T-helper 1 cell treated with Interleukin-12 subunit alpha and Interleukin-12 subunit beta and Interleukin-4 antibody, amounts not matched to agents 30 μg/mL and 1 μg/mL, for 36 hours (primary cell): ENCODE measurements at regions not wholly inside any gene's neighbourhood (a gene's known extent, or its start where the extent isn't known, plus 50 kb on each side); places are given as distances from the start of the nearest gene placed in this dataset.

Source experiments
- H3K27ac Mint-ChIP-seq: one replicate; pipeline ENCODE4 v1.8.0; 2021; ENCODE audit warnings: mild to moderate bottlenecking, mixed read lengths
- H3K27me3 Mint-ChIP-seq: one replicate; pipeline ENCODE4 v1.8.0; 2021; ENCODE audit warnings: low read depth, mixed read lengths
- H3K36me3 Mint-ChIP-seq: one replicate; pipeline ENCODE4 v1.8.0; 2021; ENCODE audit warnings: low read depth, mixed read lengths
- H3K4me1 Mint-ChIP-seq: one replicate; pipeline ENCODE4 v1.8.0; 2021; ENCODE audit warnings: low read depth, mixed read lengths
- H3K4me3 Mint-ChIP-seq: one replicate; pipeline ENCODE4 v1.8.0; 2021; ENCODE audit warnings: mild to moderate bottlenecking, moderate library complexity, mixed read lengths
- H3K9me3 Mint-ChIP-seq: one replicate; pipeline ENCODE4 v1.8.0; 2021; ENCODE audit warnings: mixed read lengths

GRCh38 chr15:87293031-87293430 lies 963.5 kb downstream of the NTRK3 start:
- H3K4me1 Mint-ChIP-seq, result no peaks in the 10 kb centered on the region

GRCh38 chr15:87287156-87287555 lies 969.4 kb downstream of the NTRK3 start:
- Mint-ChIP-seq H3K4me1 (peaks cover 1% of the 10 kb centered on the region), H3K9me3 (peaks cover 13% of the 10 kb centered on the region), H3K4me3 (no peak overlapping the region), H3K36me3 (no peaks in the 10 kb centered on the region), H3K27me3 (no peaks in the 10 kb centered on the region), H3K27ac (no peak overlapping the region)

More at GRCh38 chr15:87293031-87293430, 963.5 kb downstream of the NTRK3 start:
- no peaks in the 10 kb centered on the region for H3K9me3 Mint-ChIP-seq
- no peak overlapping the region for H3K27ac Mint-ChIP-seq
- no peak overlapping the region for H3K4me3 Mint-ChIP-seq
- no peaks in the 10 kb centered on the region for H3K36me3 Mint-ChIP-seq
- H3K27me3 Mint-ChIP-seq, result no peaks in the 10 kb centered on the region

GRCh38 chr15:87269566-87269965 lies 987.0 kb downstream of the NTRK3 start:
- Mint-ChIP-seq H3K9me3 (peaks cover 4% of the 10 kb centered on the region), H3K27ac (no peak overlapping the region), H3K36me3 (no peaks in the 10 kb centered on the region), H3K4me3 (no peak overlapping the region), H3K4me1 (no peaks in the 10 kb centered on the region), H3K27me3 (no peaks in the 10 kb centered on the region)

DNA sequence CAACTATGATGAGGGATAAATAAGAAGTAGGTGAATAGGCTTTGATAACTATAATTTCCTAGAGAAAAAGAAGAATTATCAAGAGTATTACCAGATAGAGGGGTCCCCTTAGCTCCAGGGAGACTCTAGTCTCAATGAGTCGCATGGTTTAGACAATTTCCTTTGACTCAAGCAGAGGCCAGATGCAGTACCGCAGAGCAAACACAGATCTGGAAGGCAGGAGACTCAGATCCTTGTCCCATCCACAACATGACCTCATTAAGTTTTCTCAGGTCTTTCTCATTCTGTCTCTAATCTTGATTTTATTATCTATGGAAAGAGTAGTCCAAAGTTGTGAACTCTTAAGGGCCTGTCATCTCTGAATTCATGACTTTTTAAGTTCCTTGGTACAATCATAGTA lies 987.9 kb downstream of the NTRK3 start:
- Mint-ChIP-seq H3K36me3 (no peaks in the 10 kb centered on the region), H3K4me1 (no peaks in the 10 kb centered on the region), H3K27ac (no peak overlapping the region), H3K4me3 (no peak overlapping the region), H3K27me3 (no peaks in the 10 kb centered on the region), H3K9me3 (peaks cover 4% of the 10 kb centered on the region)

GRCh38 chr15:87267798-87268197 lies 988.7 kb downstream of the NTRK3 start:
- Mint-ChIP-seq H3K4me3 (no peak overlapping the region), H3K36me3 (no peaks in the 10 kb centered on the region), H3K27me3 (no peaks in the 10 kb centered on the region), H3K9me3 (peaks cover under 1% of the 10 kb centered on the region), H3K4me1 (no peaks in the 10 kb centered on the region), H3K27ac (no peak overlapping the region)

GRCh38 chr15:87263871-87264270 lies 992.7 kb downstream of the NTRK3 start:
- Mint-ChIP-seq H3K27me3 (no peaks in the 10 kb centered on the region), H3K4me3 (no peak overlapping the region), H3K9me3 (peaks cover 6% of the 10 kb centered on the region), H3K4me1 (no peaks in the 10 kb centered on the region), H3K27ac (no peak overlapping the region), H3K36me3 (no peaks in the 10 kb centered on the region)

DNA sequence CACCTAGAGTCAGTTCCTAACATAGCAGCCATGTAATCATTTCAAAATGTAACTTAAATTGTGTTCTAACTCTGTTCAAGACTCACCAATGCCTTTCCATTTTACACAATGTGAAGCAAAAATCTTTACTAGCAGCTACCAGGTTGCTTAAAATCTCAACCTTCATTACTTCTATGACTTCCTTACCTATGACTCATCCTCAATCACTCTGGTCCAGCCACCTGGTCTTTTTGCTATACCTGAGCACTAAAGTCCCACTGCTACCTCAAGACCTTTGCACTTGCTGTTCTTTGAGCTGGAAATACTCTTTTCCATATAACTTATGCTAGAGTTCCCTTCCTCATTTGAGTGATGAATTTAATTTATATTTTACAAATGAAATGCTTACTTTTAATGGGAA lies 993.2 kb downstream of the NTRK3 start:
- Mint-ChIP-seq H3K4me1 (no peaks in the 10 kb centered on the region), H3K9me3 (peaks cover 6% of the 10 kb centered on the region), H3K4me3 (no peak overlapping the region), H3K36me3 (no peaks in the 10 kb centered on the region), H3K27ac (no peak overlapping the region), H3K27me3 (no peaks in the 10 kb centered on the region)

- Mint-ChIP-seq H3K4me1 (no peaks in the 10 kb centered on the region), H3K36me3 (no peaks in the 10 kb centered on the region), H3K27ac (no peak overlapping the region), H3K27me3 (no peaks in the 10 kb centered on the region), H3K4me3 (no peak overlapping the region), H3K9me3 (peaks cover 8% of the 10 kb centered on the region)
Measured at GRCh38 chr15:87245592-87245991, 1010.9 kb downstream of the NTRK3 start.

DNA sequence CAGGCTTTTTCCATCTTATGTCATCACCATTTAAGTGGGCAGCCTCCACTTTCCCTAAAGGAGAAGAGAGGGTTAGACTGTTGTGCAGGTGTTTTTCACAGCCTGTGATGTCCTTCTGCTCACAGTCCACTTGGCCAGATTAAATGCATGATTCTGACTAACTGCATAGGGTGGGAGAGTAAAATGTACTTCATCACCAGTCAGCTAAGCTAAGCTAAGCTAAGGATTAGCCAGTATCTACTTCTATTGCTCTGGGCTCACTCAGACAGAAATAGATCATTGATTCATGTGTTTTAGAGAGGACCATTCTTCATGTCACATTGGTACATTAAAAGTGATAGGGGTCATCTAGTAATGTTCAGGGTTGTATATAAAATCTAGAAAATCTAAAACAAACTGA lies 1013.1 kb downstream of the NTRK3 start:
- no peaks in the 10 kb centered on the region for H3K27me3 Mint-ChIP-seq
- H3K36me3 Mint-ChIP-seq, result no peaks in the 10 kb centered on the region
- no peak overlapping the region for H3K27ac Mint-ChIP-seq
- H3K4me1 Mint-ChIP-seq, result no peaks in the 10 kb centered on the region
- no peak overlapping the region for H3K4me3 Mint-ChIP-seq
- peaks cover 4% of the 10 kb centered on the region for H3K9me3 Mint-ChIP-seq

DNA sequence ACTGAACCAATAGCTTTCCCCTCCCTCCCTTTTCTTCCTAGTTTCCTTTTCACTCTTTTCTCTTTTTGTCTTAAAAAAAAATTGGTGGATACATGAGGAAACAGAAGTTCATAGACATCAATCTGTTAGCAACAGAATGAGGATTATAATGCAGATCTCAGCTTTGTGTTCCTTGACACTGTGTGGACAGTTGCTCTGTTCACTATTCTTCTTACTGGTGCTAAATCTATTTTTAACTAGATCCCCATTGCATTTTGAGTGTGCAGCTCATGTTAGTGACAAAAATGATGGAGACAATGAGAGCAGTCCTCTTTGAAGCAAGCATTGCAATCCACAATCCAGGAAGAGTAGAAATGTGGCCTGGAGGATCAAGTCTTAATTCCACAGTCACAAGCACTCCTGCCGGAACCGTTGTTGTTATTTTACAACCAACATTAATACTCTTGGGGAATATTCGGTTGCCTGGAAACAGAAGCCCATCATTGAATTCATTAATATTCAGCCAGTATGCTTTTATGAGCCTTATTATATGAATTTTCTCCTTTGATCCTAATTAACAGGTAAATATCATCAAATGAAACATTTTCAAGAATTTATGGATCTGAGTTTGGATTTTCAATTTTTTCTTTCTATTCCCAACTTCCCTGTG lies 1016.8 kb downstream of the NTRK3 start:
- Mint-ChIP-seq H3K4me3 (no peak overlapping the region), H3K4me1 (no peaks in the 10 kb centered on the region), H3K27ac (no peak overlapping the region), H3K36me3 (no peaks in the 10 kb centered on the region), H3K9me3 (peaks cover 4% of the 10 kb centered on the region), H3K27me3 (no peaks in the 10 kb centered on the region)

- Mint-ChIP-seq H3K27ac (no peak overlapping the region), H3K36me3 (no peaks in the 10 kb centered on the region), H3K27me3 (no peaks in the 10 kb centered on the region), H3K9me3 (peaks cover 14% of the 10 kb centered on the region), H3K4me1 (no peaks in the 10 kb centered on the region), H3K4me3 (no peak overlapping the region)
Measured at GRCh38 chr15:87238451-87239068, 1018.0 kb downstream of the NTRK3 start.

GRCh38 chr15:87228460-87228859 lies 1028.1 kb downstream of the NTRK3 start:
- Mint-ChIP-seq H3K4me3 (no peak overlapping the region), H3K27ac (no peak overlapping the region), H3K9me3 (peaks cover 4% of the 10 kb centered on the region), H3K27me3 (no peaks in the 10 kb centered on the region), H3K4me1 (no peaks in the 10 kb centered on the region), H3K36me3 (no peaks in the 10 kb centered on the region)

DNA sequence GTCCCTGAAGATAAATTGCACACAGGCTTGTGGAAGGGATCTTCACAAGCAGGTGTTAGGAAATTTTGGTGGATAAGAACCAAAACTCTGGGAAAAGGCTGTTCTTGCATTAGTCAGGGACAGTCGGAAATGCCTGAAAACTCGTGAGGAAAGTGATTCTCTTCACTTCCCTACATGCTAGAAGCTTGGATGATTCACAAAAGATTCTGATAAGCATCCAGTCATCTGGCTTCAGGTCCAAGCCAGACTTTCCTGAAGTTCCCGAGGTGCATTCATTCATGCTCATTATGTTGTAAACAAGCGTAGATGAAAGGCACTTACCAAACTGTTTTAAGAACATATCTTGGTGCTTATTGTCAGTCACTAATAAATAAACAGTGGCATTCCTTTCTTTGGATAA lies 1028.7 kb downstream of the NTRK3 start:
- no peak overlapping the region for H3K27ac Mint-ChIP-seq
- no peaks in the 10 kb centered on the region for H3K4me1 Mint-ChIP-seq
- peaks cover 4% of the 10 kb centered on the region for H3K9me3 Mint-ChIP-seq
- H3K36me3 Mint-ChIP-seq, result no peaks in the 10 kb centered on the region
- no peaks in the 10 kb centered on the region for H3K27me3 Mint-ChIP-seq
- no peak overlapping the region for H3K4me3 Mint-ChIP-seq

- Mint-ChIP-seq H3K4me1 (no peaks in the 10 kb centered on the region), H3K36me3 (no peaks in the 10 kb centered on the region), H3K27me3 (no peaks in the 10 kb centered on the region), H3K27ac (no peak overlapping the region), H3K9me3 (no peaks in the 10 kb centered on the region), H3K4me3 (no peak overlapping the region)
Measured at GRCh38 chr15:87225436-87225835, 1031.1 kb downstream of the NTRK3 start.

GRCh38 chr15:87224404-87224803 lies 1032.1 kb downstream of the NTRK3 start:
- Mint-ChIP-seq H3K27ac (no peak overlapping the region), H3K27me3 (no peaks in the 10 kb centered on the region), H3K4me3 (no peak overlapping the region), H3K9me3 (no peaks in the 10 kb centered on the region), H3K36me3 (no peaks in the 10 kb centered on the region), H3K4me1 (no peaks in the 10 kb centered on the region)
